ENCODE measurements at regions not wholly inside any gene's neighbourhood (a gene's known extent, or its start where the extent isn't known, plus 50 kb on each side); places are given as distances from the start of the nearest gene placed in this dataset.

DNA sequence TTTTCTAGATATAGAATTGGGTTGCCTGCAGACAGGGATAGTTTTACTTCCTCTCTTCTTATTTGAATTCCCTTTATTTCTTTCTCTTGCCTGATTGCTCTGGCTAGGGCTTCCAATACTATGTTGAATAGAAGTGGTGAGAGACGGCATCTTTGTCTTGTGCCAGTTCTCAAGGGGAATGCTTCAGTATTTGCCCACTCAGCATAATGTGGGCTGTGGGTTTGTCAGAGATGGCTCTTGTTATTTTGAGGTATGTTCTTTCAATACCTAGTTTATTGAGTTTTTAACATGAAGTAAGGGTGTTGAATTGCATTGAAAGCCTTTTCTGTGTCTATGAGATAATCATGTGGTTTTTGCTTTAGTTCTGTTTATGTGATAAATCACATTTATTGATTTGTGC lies 273.9 kb upstream of the CHORDC1 start:
- no peak for DNase-seq
- H3K9me2 ChIP-seq (replicated peaks; ENCODE audit: low read length), result no peaks in the 10 kb centered on the region
- ChIA-PET POLR2A (ENCODE audit: unreplicated experiment) (no interaction called here), CTCF (no interaction called here)
- H3K4me3 ChIP-seq (ENCODE audit: low read length), result no peak overlapping the region
- H3K9ac ChIP-seq (ENCODE audit: low read length), result no peak overlapping the region
- H3K4me1 ChIP-seq (ENCODE audit: insufficient read depth, low read length), result no peaks in the 10 kb centered on the region
- TF ChIP-seq, protein P1, sequence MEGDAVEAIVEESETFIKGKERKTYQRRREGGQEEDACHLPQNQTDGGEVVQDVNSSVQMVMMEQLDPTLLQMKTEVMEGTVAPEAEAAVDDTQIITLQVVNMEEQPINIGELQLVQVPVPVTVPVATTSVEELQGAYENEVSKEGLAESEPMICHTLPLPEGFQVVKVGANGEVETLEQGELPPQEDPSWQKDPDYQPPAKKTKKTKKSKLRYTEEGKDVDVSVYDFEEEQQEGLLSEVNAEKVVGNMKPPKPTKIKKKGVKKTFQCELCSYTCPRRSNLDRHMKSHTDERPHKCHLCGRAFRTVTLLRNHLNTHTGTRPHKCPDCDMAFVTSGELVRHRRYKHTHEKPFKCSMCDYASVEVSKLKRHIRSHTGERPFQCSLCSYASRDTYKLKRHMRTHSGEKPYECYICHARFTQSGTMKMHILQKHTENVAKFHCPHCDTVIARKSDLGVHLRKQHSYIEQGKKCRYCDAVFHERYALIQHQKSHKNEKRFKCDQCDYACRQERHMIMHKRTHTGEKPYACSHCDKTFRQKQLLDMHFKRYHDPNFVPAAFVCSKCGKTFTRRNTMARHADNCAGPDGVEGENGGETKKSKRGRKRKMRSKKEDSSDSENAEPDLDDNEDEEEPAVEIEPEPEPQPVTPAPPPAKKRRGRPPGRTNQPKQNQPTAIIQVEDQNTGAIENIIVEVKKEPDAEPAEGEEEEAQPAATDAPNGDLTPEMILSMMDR (conservative IDR thresholded peaks at IDR 0.05; ENCODE audit: low read depth, low read length), result no peak
- TF ChIP-seq EZH2phosphoT487 (IDR thresholded peaks at IDR 0.05; ENCODE audit: borderline replicate concordance, low read length) (no peak), EZH2 (IDR thresholded peaks at IDR 0.05; ENCODE audit: low read length, unreplicated experiment) (no peak)
- 0 out of 2 replicates have a peak, but pooled peaks cover 5% of the 10 kb centered on the region for H3K9me3 ChIP-seq (ENCODE audit: low read length)
- H3F3A ChIP-seq (ENCODE audit: low read length, unreplicated experiment), result no peaks in the 10 kb centered on the region
- no peaks in the 10 kb centered on the region for H3K36me3 ChIP-seq (ENCODE audit: low read depth, low read length)
- no peak for ATAC-seq
- H4K20me1 ChIP-seq (ENCODE audit: low read length), result no peaks in the 10 kb centered on the region
- H3K27me3 ChIP-seq (ENCODE audit: low read length), result no peaks in the 10 kb centered on the region
- no peak overlapping the region for H3K4me2 ChIP-seq (ENCODE audit: low read length)
- intact Hi-C loops (cut with micrococcal nuclease), result no loop called here
- no peak overlapping the region for H2AFZ ChIP-seq (ENCODE audit: low read length)
- BruUV-seq (replicated peaks), result no TSS peak
- no peak overlapping the region for H3K27ac ChIP-seq (ENCODE audit: low read length)
- H3K79me2 ChIP-seq (ENCODE audit: low read length), result no peaks in the 10 kb centered on the region

GRCh38 chr11:90493379-90493778 lies 270.5 kb upstream of the CHORDC1 start:
- Histone ChIP-seq H2AFZ (ENCODE audit: low read length) (no peak overlapping the region), H3F3A (ENCODE audit: low read length, unreplicated experiment) (no peaks in the 10 kb centered on the region), H3K27ac (ENCODE audit: low read length) (no peak overlapping the region), H3K4me1 (ENCODE audit: insufficient read depth, low read length) (no peaks in the 10 kb centered on the region), H3K79me2 (ENCODE audit: low read length) (no peaks in the 10 kb centered on the region), H3K4me2 (ENCODE audit: low read length) (no peak overlapping the region), H3K27me3 (ENCODE audit: low read length) (no peaks in the 10 kb centered on the region), H3K9ac (ENCODE audit: low read length) (no peak overlapping the region), H3K9me2 (replicated peaks; ENCODE audit: low read length) (no peaks in the 10 kb centered on the region), H4K20me1 (ENCODE audit: low read length) (no peaks in the 10 kb centered on the region), H3K9me3 (ENCODE audit: low read length) (0 out of 2 replicates have a peak, but pooled peaks cover under 1% of the 10 kb centered on the region), H3K36me3 (ENCODE audit: low read depth, low read length) (no peaks in the 10 kb centered on the region), H3K4me3 (ENCODE audit: low read length) (no peak overlapping the region)
- BruUV-seq (replicated peaks), result no TSS peak
- intact Hi-C loops (cut with micrococcal nuclease), result no loop called here
- ChIA-PET CTCF (interaction anchor here (0.6 kb wide), 1 partner anchor 100 kb away, joined by 3 read pairs; no protein-coding TSS in a partner anchor), POLR2A (ENCODE audit: unreplicated experiment) (no interaction called here)
- no peak for DNase-seq
- TF ChIP-seq EZH2phosphoT487 (IDR thresholded peaks at IDR 0.05; ENCODE audit: borderline replicate concordance, low read length) (no peak), EZH2 (IDR thresholded peaks at IDR 0.05; ENCODE audit: low read length, unreplicated experiment) (no peak)
- TF ChIP-seq, protein P1 (conservative IDR thresholded peaks at IDR 0.05; ENCODE audit: low read depth, low read length), result no peak
- ATAC-seq, result no peak

- Histone ChIP-seq H3K4me2 (ENCODE audit: low read length) (no peak overlapping the region), H3K9ac (ENCODE audit: low read length) (no peak overlapping the region), H3K27ac (ENCODE audit: low read length) (no peak overlapping the region), H2AFZ (ENCODE audit: low read length) (no peak overlapping the region), H3K4me1 (ENCODE audit: insufficient read depth, low read length) (no peaks in the 10 kb centered on the region), H3F3A (ENCODE audit: low read length, unreplicated experiment) (no peaks in the 10 kb centered on the region), H3K4me3 (ENCODE audit: low read length) (no peak overlapping the region), H3K9me2 (replicated peaks; ENCODE audit: low read length) (no peaks in the 10 kb centered on the region), H3K79me2 (ENCODE audit: low read length) (no peaks in the 10 kb centered on the region), H3K9me3 (ENCODE audit: low read length) (no peaks in the 10 kb centered on the region), H3K36me3 (ENCODE audit: low read depth, low read length) (no peaks in the 10 kb centered on the region), H3K27me3 (ENCODE audit: low read length) (no peaks in the 10 kb centered on the region), H4K20me1 (ENCODE audit: low read length) (no peaks in the 10 kb centered on the region)
- ATAC-seq (no peak), DNase-seq (no peak)
- CTCF ChIA-PET, result no interaction called here
- intact Hi-C loops (cut with micrococcal nuclease), result no loop called here
- no peak for TF ChIP-seq EZH2phosphoT487 (IDR thresholded peaks at IDR 0.05; ENCODE audit: borderline replicate concordance, low read length)
- TF ChIP-seq, protein P1 (conservative IDR thresholded peaks at IDR 0.05; ENCODE audit: low read depth, low read length), result no peak
- no peak for TF ChIP-seq EZH2 (IDR thresholded peaks at IDR 0.05; ENCODE audit: low read length, unreplicated experiment)
- BruUV-seq (replicated peaks), result no TSS peak
- POLR2A ChIA-PET (ENCODE audit: unreplicated experiment), result no interaction called here
These were observed 268.6 kb upstream of the CHORDC1 start for GRCh38 chr11:90491466-90491865.
